ENCODE measurements at regions not wholly inside any gene's neighbourhood (a gene's known extent, or its start where the extent isn't known, plus 50 kb on each side); places are given as distances from the start of the nearest gene placed in this dataset.

DNA sequence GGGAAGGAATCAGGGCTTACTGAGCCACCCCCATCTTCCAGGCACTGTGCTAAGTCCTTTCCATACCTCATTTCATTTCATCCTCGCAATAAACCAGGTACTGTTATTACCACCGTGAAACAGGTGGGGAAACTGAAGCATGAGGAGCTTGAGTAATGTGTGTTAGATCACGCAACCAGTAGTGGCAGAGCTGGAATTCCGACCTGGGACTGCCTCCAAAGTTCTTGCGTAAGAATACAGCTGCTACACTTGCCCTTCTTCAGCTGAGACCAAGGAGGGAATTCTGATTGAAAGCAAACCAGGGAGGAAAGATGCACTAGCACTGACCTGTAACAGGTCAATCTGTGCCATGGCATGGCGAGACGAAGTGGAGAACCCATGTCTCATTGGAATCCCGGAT is 113.4 kb upstream of the MSX2 start:
- TF ChIP-seq, protein P1, sequence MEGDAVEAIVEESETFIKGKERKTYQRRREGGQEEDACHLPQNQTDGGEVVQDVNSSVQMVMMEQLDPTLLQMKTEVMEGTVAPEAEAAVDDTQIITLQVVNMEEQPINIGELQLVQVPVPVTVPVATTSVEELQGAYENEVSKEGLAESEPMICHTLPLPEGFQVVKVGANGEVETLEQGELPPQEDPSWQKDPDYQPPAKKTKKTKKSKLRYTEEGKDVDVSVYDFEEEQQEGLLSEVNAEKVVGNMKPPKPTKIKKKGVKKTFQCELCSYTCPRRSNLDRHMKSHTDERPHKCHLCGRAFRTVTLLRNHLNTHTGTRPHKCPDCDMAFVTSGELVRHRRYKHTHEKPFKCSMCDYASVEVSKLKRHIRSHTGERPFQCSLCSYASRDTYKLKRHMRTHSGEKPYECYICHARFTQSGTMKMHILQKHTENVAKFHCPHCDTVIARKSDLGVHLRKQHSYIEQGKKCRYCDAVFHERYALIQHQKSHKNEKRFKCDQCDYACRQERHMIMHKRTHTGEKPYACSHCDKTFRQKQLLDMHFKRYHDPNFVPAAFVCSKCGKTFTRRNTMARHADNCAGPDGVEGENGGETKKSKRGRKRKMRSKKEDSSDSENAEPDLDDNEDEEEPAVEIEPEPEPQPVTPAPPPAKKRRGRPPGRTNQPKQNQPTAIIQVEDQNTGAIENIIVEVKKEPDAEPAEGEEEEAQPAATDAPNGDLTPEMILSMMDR (IDR thresholded peaks at IDR 0.05) = no peak

DNA sequence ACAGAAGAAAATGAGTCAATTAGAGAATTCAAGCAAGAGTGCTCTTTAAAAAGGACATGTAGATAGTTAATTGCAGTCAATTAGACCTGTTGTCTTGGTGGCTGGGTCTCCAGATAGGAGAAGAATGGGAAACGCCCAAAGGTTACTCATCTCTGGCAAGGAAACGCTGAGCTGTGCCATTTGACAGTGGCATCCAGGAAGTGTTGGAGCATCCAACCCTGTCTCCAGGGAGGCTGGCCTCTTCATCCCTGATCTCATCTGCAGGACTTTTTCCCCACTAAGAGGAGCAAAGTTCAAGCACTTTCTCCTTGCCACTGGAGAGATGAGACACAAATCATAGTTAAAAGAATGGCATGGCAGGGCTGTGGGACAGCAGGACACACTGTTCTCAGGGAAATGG is 111.7 kb upstream of the MSX2 start:
- TF ChIP-seq, protein P1 (IDR thresholded peaks at IDR 0.05) = no peak

DNA sequence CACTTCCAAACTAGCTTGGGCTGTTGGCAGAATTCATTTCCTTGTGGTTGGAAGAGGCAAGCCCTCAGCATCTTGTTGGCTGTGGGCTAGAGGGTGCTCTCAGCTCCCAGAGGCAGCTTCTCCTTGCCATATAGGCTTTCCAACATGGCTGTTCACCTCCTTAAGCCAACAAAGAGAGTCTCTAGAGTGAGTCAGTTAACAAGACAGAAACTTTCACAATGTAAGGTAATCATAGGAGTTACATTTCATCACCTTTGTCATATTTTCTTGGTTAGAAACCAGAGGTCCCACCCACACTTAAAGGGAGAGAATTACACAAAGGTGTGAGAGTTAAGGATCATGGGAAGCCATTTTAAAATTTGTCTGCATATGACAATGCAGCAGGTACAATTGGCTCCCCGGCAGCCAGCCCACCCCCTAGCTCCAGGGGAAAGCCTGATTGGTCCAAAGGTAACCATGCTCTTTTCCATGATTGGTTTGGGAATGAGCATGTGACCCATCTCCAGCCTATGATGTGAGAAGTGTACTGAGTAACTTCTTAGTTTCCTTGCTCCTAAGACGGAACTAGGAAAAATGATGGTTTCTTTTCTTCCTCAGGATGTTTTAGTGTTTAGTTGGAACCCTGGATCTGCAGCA is 109.8 kb upstream of the MSX2 start:
- TF ChIP-seq, protein P1 (IDR thresholded peaks at IDR 0.05) = no peak

DNA sequence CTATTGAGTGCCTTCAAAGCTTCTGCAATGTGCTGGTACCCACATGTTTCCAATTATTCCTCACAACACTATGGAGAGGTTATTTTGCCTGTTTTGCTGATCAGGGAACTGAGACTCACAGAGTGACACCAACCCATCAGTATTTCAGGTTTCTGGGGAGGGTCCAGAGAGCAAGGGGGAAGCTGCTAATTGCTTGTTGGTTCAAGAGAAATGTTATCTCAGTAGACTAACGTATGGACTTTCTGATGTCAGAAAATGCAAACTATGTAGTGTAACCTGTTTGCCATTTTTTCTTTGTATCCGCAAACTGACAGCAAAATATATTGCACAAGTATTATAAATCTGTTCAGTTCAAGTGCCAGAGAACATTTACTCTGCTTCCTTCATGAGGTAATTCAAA is 108.3 kb upstream of the MSX2 start:
- TF ChIP-seq, protein P1 (IDR thresholded peaks at IDR 0.05) = no peak

DNA sequence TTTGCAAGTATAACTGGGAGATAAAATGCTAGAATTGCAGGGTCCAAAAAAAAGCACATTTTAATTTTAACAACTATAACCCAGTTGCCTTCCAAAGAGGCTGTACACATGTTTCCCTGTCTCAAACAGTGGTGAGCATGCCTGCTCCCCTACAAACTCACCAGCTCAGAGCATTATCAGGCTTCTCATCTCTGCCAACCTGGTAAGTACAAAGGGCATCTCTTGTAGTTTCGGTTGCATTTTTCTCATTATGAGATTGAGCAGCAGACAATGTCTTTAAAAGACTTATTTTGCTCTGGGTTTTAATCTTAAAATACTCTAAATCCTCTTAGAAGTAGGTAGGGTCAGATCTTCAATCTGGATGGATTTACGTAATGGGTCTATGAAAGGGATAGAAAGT is 107.1 kb upstream of the MSX2 start:
- TF ChIP-seq, protein P1 (IDR thresholded peaks at IDR 0.05) = no peak

DNA sequence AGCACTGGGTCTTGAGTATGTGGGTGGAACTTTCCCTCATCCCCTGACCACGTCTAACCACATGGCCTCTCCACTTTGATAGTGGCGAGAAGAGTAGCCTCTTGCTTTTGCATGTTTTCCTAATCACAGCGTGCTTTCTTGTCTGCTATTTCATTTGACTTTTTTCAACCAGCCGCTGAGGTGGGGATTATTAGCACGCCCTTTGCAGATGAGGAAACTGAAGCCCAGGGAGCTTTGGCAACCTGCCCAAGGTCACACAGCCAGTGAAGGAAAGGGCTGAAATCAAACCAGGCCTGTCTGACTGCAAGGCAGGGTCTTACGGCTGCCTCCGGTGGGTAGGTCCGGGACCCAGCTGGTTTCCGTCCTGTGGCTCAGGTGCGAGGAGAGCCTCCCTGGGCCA is 106.5 kb upstream of the MSX2 start:
- TF ChIP-seq, protein P1 (IDR thresholded peaks at IDR 0.05) = no peak

DNA sequence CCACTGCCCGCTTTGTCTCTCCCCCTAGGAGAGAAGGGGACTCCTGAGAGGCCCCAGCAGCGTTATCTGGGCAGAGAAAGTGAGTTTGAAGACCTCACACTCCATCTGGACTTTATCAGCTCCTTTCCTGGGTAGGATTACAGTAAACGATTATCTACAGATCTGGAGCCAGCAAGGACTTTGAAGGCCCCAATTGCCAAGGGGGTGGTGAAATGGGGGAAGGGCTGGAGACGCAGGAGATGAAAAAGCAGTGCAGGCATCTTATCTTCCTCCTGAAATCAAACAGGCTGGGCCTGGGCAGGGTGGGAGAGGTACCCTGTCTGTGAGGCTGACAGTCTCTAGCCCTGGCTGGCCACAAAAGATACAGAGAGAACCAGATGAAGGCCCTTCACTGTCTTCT is 105.8 kb upstream of the MSX2 start:
- TF ChIP-seq, protein P1 (IDR thresholded peaks at IDR 0.05) = no peak

DNA sequence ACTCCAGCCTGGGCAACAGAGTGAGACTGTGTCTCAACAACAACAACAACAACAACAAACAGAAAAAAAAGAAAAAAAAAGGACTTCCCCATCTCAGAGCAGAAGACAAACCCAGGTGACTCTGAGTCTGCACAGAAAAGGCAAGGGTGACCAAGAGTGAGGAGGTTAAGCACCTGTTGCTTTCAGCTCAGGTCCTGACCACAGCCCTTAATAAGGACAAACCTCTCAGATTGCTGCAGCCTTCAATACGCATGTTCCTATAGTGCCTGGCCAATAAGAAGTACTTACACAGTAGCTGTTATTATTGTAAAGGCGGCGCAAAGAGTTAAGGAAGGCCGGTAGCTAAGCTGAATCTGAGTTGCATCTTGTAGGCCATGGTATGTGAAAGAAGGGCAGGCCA is 102.3 kb upstream of the MSX2 start:
- TF ChIP-seq, protein P1 (IDR thresholded peaks at IDR 0.05) = no peak

Data from LNCAP (cell line).